ENCODE measurements at regions not wholly inside any gene's neighbourhood (a gene's known extent, or its start where the extent isn't known, plus 50 kb on each side); places are given as distances from the start of the nearest gene placed in this dataset.

DNA sequence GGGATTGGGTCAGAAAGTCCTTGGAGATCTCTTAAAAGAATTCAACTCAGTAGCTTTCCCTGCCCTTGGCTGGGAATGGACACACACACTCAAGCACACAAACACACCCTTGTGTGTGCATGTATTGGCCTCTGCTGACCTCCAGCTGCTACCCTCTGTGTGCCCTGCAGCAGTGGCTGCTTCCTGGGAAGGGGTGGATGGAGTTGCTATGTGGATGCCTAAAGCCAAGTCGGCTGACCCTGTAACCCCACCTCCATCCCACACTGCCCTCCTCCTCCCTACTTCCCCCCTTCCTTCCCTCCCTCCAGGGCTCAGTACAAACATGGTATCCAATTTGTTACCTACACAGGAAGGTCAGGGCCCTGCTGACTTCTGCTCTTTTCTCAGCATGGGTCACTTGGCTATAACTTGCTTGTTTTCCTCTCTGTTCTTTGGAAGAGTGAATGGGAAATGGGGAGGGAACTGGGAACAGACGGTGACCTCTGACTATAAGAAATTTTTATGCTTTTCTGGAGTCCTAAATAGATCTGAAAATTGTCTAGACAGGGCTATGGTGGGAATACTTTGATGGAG is 351.6 kb upstream of the TBX3 start:
- Histone ChIP-seq H3K4me3 (ENCODE audit: extremely low read depth in 1 of 4, insufficient read depth in 2 of 4, low read depth in 3 of 4, low read length in 4 of 4) (no peak overlapping the region), H4K8ac (ENCODE audit: extremely low read depth, insufficient read depth, low read length) (no peak overlapping the region), H3K4ac (replicated peaks; ENCODE audit: insufficient read length, low read depth, low read length) (no peak overlapping the region), H2BK120ac (replicated peaks; ENCODE audit: low read depth, low read length) (no peak overlapping the region), H3K14ac (ENCODE audit: insufficient read length) (no peak overlapping the region), H2BK15ac (ENCODE audit: low read length) (no peak overlapping the region), H2BK20ac (ENCODE audit: low read length) (no peak overlapping the region), H3K9ac (replicated peaks in 1 of 4; ENCODE audit: extremely low read depth in 1 of 4, low read depth in 3 of 4, low read length in 3 of 4) (no peak overlapping the region), H3K27me3 (replicated peaks in 1 of 4; ENCODE audit: control insufficient read depth in 3 of 4, extremely low read depth in 1 of 4, insufficient read depth in 3 of 4, low read length in 3 of 4) (no peaks in the 10 kb centered on the region), H3K79me2 (ENCODE audit: control insufficient read depth in 1 of 2, insufficient read depth in 2 of 2, low read length in 2 of 2) (no peaks in the 10 kb centered on the region), H3K36me3 (ENCODE audit: control insufficient read depth in 2 of 4, insufficient read depth in 4 of 4, low read length in 3 of 4) (no peaks in the 10 kb centered on the region), H4K20me1 (replicated peaks in 1 of 2; ENCODE audit: control insufficient read depth in 1 of 2, insufficient read depth in 2 of 2, low read length in 2 of 2) (no peaks in the 10 kb centered on the region), H2AK5ac (ENCODE audit: low read depth, low read length) (no peak overlapping the region), H3K23me2 (ENCODE audit: low read depth, low read length) (no peaks in the 10 kb centered on the region), H3K18ac (ENCODE audit: extremely low read depth, low read length) (no peak overlapping the region), H3K23ac (ENCODE audit: insufficient read length) (no peak overlapping the region), H4K91ac (replicated peaks; ENCODE audit: insufficient read length, low read length) (no peak overlapping the region), H3K79me1 (ENCODE audit: low read depth, low read length) (no peaks in the 10 kb centered on the region), H2BK12ac (ENCODE audit: low read depth, low read length) (no peak overlapping the region; the same call in 1 of the 2 replicates), H4K5ac (ENCODE audit: insufficient read length, low read depth, low read length) (no peak overlapping the region), H3K4me2 (ENCODE audit: insufficient read depth in 1 of 2, low read depth in 2 of 2, low read length in 2 of 2) (no peak overlapping the region), H3K9me3 (ENCODE audit: insufficient read depth in 2 of 2, low read depth in 1 of 2, low read length in 1 of 2) (no peaks in the 10 kb centered on the region), H3K56ac (replicated peaks; ENCODE audit: insufficient read length, low read depth, low read length) (no peak overlapping the region), H2BK5ac (ENCODE audit: low read depth, low read length) (no peak overlapping the region), H3K27ac (ENCODE audit: low read depth, low read length) (no peak overlapping the region), H2AFZ (ENCODE audit: low read length) (no peak overlapping the region), H3K4me1 (replicated peaks in 1 of 4; ENCODE audit: control insufficient read depth in 3 of 4, insufficient read depth in 4 of 4, low read length in 3 of 4) (no peaks in the 10 kb centered on the region)
- TF ChIP-seq SP4 (IDR thresholded peaks at IDR 0.05; ENCODE audit: low read length) (no peak), TBP (IDR thresholded peaks at IDR 0.05; ENCODE audit: low read depth, low read length) (no peak), TEAD4 (IDR thresholded peaks at IDR 0.05; ENCODE audit: low read depth, low read length) (no peak), JUND (IDR thresholded peaks at IDR 0.05; ENCODE audit: low read length) (no peak), CBX5 (IDR thresholded peaks at IDR 0.05; ENCODE audit: low read depth, low read length) (no peak), GTF2F1 (IDR thresholded peaks at IDR 0.05; ENCODE audit: borderline replicate concordance, low read depth, low read length) (no peak), RAD21 (IDR thresholded peaks at IDR 0.05 in 1 of 2, conservative IDR thresholded peaks at IDR 0.05 in 1 of 2; ENCODE audit: low read depth in 2 of 2, low read length in 2 of 2) (peak; percentile 14 to 24; a peak in 2 of 4 replicates), CTBP2 (IDR thresholded peaks at IDR 0.05; ENCODE audit: borderline replicate concordance, insufficient read depth, insufficient read length, low read length) (no peak)
- WGBS, 2 experiments (ENCODE audit: extremely low coverage in 1 of 2, insufficient coverage in 1 of 2, insufficient read length in 1 of 2, insufficient replicate concordance in 2 of 2, low coverage in 1 of 2, low lambda C conversion rate in 2 of 2, missing lambda C conversion rate in 1 of 2), result 74% methylated on average over 2 of the region's 2 CpGs; no CpG with 5 or more reads in 1 of the 2 experiments
- ChIA-PET POLR2A (ENCODE audit: partially characterized antibody) (no interaction called here), CTCF (ENCODE audit: partially characterized antibody) (no interaction called here)
- no peak for DNase-seq (ENCODE audit: low read depth in 1 of 2, low spot score in 2 of 2)
- FAIRE-seq, result no peak

All from H1 (cell line).